Body of pancreas (tissue), 4 donors: ENCODE measurements at regions not wholly inside any gene's neighbourhood (a gene's known extent, or its start where the extent isn't known, plus 50 kb on each side); places are given as distances from the start of the nearest gene placed in this dataset.
A peak's percentile ranks its signal among the peaks of the same experiment; 100 is the strongest.

Source experiments
- ATAC-seq: fragments of 150-250 bp; one replicate; pipeline ENCODE4 v1.9.1; 2016
- DNase-seq, 4 donors: peaks; one replicate each; pipeline ENCODE4 v3.0.0-alpha.2; 2019
- H3K27ac ChIP-seq, 4 donors: fragments of 200-600 bp; sonication (generic); 1 replicate in 3 of 4; 2 replicates in 1 of 4; pipeline versions ENCODE4 v1.5.1 to v1.6.1; 2016 to 2019; ENCODE audit warnings: mild to moderate bottlenecking in 1 of 4, mixed read lengths in 1 of 4, moderate library complexity in 1 of 4
- H3K27me3 ChIP-seq, 2 donors: fragments of 200-600 bp; sonication (generic); one replicate each; pipeline ENCODE4 v1.6.0; 2016; ENCODE audit warnings: mild to moderate bottlenecking in 1 of 2
- H3K36me3 ChIP-seq, 2 donors: fragments of 200-600 bp; sonication (generic); replicated peaks in 1 of 2; 2 replicates each; pipeline ENCODE4 v1.5.1; 2016; ENCODE audit warnings: low read depth in 2 of 2; ENCODE audit not compliant: insufficient read depth in 1 of 2
- H3K4me1 ChIP-seq: fragments of 200-600 bp; sonication (generic); one replicate; pipeline ENCODE4 v1.6.0; 2016
- H3K4me3 ChIP-seq, 2 donors: fragments of 200-600 bp; sonication (generic); 1 replicate in 1 of 2; 2 replicates in 1 of 2; pipeline ENCODE4 v1.5.1; 2016 to 2019
- H3K9me3 ChIP-seq, 3 donors: fragments of 200-600 bp; sonication (generic); 1 replicate in 2 of 3; 2 replicates in 1 of 3; pipeline ENCODE4 v1.5.1; 2016
- POLR2A ChIP-seq, 3 donors: fragments of 450-650 bp; IDR thresholded peaks; one replicate each; pipeline ENCODE4 v1.6.1; 2016; ENCODE audit warnings: antibody characterized with exemption in 3 of 3, mild to moderate bottlenecking in 2 of 3
- WGBS, 2 donors: methylation state at CpG; one replicate each; pipeline ENCODE4 v1.1.5; 2017; 5-methylcytosine and 5-hydroxymethylcytosine counted together
- intact Hi-C: fragments of 100-400 bp; cut with DNase I; formaldehyde crosslinking; loops from one replicate; pipeline ENCODE4 v1.15.1; 2023
- TF ChIP-seq, protein P1 (sequence below), 7 experiments: fragments of 450-650 bp in 4 of 7; fragments of 200-600 bp in 3 of 7; sonication (generic) in 3 of 7; IDR thresholded peaks; one replicate each; pipeline ENCODE4 v1.5.1; 2016 to 2019; ENCODE audit warnings: antibody characterized with exemption in 7 of 7

DNA sequence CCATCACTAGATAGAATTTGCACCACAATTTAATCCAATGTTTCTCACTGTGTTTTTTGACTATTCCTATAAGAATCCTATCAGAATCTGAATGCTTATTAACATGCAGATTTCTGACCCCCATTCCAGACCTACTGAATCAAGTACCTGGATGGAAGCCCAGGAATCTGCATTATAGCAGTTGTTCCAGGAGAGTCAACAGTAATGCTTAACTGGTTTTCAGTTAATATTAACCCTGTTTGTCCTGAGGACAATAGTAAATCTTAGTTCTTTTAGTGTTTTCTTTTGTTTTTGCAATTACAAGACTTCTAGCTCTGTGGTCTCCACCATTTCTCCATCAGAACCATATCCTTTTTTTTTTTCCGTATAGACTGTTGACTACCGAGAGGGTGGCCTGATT, 168.2 kb downstream of the SREK1 start:
- DNase-seq (no peak), ATAC-seq (no peak)
- Histone ChIP-seq H3K36me3 (no peaks in the 10 kb centered on the region), H3K4me3 (no peak overlapping the region), H3K9me3 (no peaks in the 10 kb centered on the region), H3K4me1 (no peaks in the 10 kb centered on the region), H3K27ac (no peak overlapping the region), H3K27me3 (no peaks in the 10 kb centered on the region)
- TF ChIP-seq POLR2A (IDR thresholded peaks at IDR 0.05) = no peak
- TF ChIP-seq, protein P1, sequence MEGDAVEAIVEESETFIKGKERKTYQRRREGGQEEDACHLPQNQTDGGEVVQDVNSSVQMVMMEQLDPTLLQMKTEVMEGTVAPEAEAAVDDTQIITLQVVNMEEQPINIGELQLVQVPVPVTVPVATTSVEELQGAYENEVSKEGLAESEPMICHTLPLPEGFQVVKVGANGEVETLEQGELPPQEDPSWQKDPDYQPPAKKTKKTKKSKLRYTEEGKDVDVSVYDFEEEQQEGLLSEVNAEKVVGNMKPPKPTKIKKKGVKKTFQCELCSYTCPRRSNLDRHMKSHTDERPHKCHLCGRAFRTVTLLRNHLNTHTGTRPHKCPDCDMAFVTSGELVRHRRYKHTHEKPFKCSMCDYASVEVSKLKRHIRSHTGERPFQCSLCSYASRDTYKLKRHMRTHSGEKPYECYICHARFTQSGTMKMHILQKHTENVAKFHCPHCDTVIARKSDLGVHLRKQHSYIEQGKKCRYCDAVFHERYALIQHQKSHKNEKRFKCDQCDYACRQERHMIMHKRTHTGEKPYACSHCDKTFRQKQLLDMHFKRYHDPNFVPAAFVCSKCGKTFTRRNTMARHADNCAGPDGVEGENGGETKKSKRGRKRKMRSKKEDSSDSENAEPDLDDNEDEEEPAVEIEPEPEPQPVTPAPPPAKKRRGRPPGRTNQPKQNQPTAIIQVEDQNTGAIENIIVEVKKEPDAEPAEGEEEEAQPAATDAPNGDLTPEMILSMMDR (IDR thresholded peaks at IDR 0.05) = no peak
- intact Hi-C loops = no loop called here
- WGBS, 2 donors = 83 to 85% methylated on average over 2 of the region's 2 CpGs

DNA sequence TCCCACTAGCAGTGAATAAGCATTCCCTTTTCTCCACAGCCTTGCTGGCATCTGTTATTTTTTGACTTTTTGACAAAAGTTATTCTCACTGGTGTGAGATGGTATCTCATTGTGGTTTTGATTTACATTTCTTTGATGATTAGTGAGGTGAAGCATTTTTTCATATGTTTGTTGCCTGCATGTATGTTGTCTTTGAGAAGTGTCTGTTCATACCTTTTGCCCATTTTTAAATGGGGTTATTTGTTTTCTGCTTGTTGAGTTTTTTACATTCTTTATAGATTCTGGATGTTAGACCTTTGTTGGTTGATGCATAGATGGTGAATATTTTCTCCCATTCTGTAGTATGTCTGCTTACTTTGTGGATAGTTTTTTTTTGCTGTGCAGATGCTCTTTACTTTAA, 171.7 kb downstream of the SREK1 start:
- ATAC-seq (no peak), DNase-seq (no peak)
- Histone ChIP-seq H3K4me3 (no peak overlapping the region), H3K36me3 (no peaks in the 10 kb centered on the region), H3K9me3 (no peaks in the 10 kb centered on the region), H3K27ac (no peak overlapping the region), H3K27me3 (no peaks in the 10 kb centered on the region), H3K4me1 (no peaks in the 10 kb centered on the region)
- no peak for TF ChIP-seq POLR2A (IDR thresholded peaks at IDR 0.05)
- TF ChIP-seq, protein P1 (IDR thresholded peaks at IDR 0.05) = no peak
- intact Hi-C loops = no loop called here

DNA sequence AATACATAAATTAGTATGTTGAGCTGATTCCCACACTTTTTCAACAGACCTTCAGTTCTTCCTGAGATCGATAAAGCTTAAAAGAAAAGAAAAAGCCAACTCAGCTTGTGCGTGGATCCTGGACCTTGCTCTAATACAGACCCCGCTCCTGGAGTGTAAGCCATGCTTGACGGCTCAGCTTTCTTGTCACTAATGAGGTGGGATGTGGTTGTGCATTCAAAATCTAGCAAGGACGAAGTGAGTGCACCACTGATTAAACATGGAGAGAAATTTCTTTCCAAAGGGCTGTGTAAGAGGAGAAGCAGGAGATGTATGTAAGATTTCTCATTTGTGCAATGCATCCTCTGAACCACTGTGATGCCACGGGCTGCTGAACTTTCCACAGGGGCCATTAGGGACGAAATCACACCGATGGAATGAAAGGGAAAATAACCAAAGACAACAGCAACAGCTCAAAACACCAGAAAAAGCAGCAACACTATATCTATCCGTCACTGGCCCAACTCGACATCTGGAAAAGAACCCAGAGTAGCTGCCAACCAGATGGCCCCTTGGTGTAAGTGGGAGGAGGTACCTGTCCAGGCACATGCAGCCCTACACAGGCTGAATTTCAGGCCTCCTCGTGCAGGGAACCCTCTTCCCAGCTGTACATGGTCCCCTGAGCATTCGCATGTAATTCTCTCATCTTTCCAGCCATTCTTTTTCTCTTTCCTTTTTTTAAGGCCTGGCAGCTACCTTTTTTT, 178.9 kb downstream of the SREK1 start:
- intact Hi-C loops = no loop called here
- no peak for TF ChIP-seq POLR2A (IDR thresholded peaks at IDR 0.05)
- TF ChIP-seq, protein P1 (IDR thresholded peaks at IDR 0.05) = no peak
- Histone ChIP-seq H3K4me3 (no peak overlapping the region), H3K4me1 (peaks cover 10% of the 10 kb centered on the region), H3K9me3 (no peaks in the 10 kb centered on the region), H3K36me3 (no peaks in the 10 kb centered on the region), H3K27me3 (no peaks in the 10 kb centered on the region), H3K27ac (no peak overlapping the region)
- 83 to 85% methylated on average over 12 of the region's 12 CpGs for WGBS, 2 donors
- ATAC-seq (no peak), DNase-seq (no peak)

DNA sequence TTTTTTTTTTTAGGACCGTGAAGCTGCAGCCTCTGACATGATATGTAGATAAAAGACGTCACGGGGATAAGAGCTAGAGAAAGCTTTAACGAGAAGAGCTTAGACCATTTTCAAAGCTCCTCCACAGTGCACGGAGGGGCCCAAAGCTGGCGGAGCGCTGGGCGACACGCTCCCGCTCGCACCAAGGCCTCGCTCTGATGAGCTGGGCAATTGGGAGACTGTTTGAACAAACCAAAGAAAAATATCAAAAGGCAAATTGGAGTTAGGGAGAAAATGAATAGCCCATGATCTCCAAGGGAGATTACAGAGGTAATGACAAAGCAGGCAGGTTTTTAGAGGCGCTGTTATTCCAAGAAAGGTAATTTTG, 179.4 kb downstream of the SREK1 start:
- 84 to 89% methylated on average over 13 of the region's 13 CpGs for WGBS, 2 donors
- DNase-seq (no peak), ATAC-seq (no peak)
- Histone ChIP-seq H3K27me3 (no peaks in the 10 kb centered on the region), H3K4me1 (peaks cover 10% of the 10 kb centered on the region), H3K27ac (no peak overlapping the region), H3K9me3 (no peaks in the 10 kb centered on the region), H3K36me3 (no peaks in the 10 kb centered on the region), H3K4me3 (no peak overlapping the region)
- TF ChIP-seq POLR2A (IDR thresholded peaks at IDR 0.05) = no peak
- TF ChIP-seq, protein P1 (IDR thresholded peaks at IDR 0.05) = no peak
- intact Hi-C loops = no loop called here

DNA sequence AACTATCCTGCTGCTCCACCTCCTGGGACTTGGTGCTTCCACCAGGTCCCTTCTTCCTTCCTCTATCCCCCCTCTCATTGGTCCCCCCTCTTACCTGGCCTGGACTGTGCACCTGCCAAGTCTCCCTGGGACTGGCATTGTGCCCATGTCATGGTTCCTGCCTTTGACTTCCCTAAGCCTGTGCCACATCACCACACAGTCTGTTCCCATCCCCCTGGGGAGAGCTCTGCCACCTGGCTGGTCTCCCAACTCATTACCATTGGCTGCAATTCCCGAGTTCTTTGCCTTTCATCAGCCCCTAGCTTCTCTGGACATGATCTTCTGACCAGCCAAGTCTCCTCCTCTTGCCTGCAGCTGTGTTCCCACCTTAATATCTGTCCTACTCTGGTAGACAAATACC, 180.3 kb downstream of the SREK1 start:
- ATAC-seq = peak; percentile 85

More for the DNA sequence above, 180.3 kb downstream of the SREK1 start:
- no peak overlapping the region for H3K27ac ChIP-seq
- no peaks in the 10 kb centered on the region for H3K36me3 ChIP-seq
- no peaks in the 10 kb centered on the region for H3K27me3 ChIP-seq
- no peak for TF ChIP-seq POLR2A (IDR thresholded peaks at IDR 0.05)
- TF ChIP-seq, protein P1 (IDR thresholded peaks at IDR 0.05) = peak in 2 of 7 experiments; percentile 10 to 17
- peaks cover 10% of the 10 kb centered on the region for H3K4me1 ChIP-seq
- no peaks in the 10 kb centered on the region for H3K9me3 ChIP-seq
- peak; percentile 59 to 81 (median 80) for DNase-seq
- intact Hi-C loops = no loop called here
- no peak overlapping the region for H3K4me3 ChIP-seq
- 0% methylated on average over 1 of the region's 1 CpG for WGBS, 2 donors
